ENCODE measurements at regions not wholly inside any gene's neighbourhood (a gene's known extent, or its start where the extent isn't known, plus 50 kb on each side); places are given as distances from the start of the nearest gene placed in this dataset.
"Not testable (repeated sequence)": the region's sequence is repeated elsewhere in the genome, so short reads cannot be mapped to it uniquely, and the experiment has no call there.

- DNase-seq (ENCODE audit: low spot score) = no peak
These were observed 1004.2 kb downstream of the TMEM121 start for GRCh38 chr14:106530423-106531107.

GRCh38 chr14:106537597-106537996 is 1011.2 kb downstream of the TMEM121 start:
- not testable (repeated sequence) for DNase-seq (ENCODE audit: low spot score)

GRCh38 chr14:106538201-106538600 is 1011.8 kb downstream of the TMEM121 start:
- no peak for DNase-seq (ENCODE audit: low spot score)

DNA sequence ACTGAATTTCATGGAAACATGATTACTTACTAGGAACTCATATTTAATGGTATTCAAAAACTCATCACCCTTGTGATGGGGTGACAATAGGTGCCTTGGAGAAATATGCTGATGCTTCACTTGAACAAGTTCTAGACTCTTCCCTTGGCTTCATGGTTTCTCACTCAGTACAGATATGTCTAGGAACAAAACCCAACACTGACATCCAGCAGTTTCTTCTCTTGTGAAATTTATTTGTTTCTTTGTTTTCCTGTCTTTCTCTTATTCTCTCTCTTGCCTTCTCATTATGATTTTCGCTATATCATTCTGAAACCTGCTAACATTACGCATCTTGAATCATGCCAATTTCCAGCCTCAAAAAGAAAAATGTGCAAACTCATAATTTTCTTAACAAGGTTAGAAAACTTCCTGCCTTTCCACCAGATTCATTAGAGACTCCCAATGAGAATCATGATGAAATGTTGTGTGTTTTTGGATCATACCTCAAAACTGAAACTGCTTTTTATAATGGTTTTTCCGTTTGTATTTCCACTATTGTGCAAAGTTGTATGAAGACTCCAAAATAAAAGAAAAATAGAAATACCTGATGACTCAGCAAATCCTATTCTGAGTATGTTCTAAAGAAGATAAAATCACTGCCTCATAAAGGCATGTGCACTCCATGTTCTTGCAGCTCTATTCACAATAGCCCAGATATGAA is 1021.5 kb downstream of the TMEM121 start:
- DNase-seq (ENCODE audit: low spot score) = no peak

GRCh38 chr14:106549064-106549463 is 1022.7 kb downstream of the TMEM121 start:
- no peak for DNase-seq (ENCODE audit: low spot score)

DNA sequence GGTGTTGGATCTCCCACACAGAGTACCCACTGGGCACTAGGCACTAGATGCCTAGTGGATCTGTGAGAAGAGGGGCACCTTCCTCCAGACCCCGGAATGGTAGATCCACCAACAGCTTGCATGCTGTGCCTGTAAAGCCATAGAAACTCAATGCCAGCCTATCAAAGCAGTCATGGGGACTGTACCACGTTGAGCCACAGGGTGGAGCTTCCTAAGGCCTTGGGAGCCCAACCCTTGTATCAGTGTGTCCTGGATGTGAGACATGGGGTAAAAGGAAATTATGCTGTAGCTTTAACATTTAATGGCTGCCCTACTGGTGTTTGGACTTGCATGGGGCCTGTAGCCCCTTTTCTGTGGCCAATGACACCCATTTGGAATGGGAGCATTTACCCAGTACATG is 1024.9 kb downstream of the TMEM121 start:
- no peak for DNase-seq (ENCODE audit: low spot score)

- DNase-seq (ENCODE audit: low spot score) = not testable (repeated sequence)
These were observed 1029.8 kb downstream of the TMEM121 start for GRCh38 chr14:106556211-106556610.

DNA sequence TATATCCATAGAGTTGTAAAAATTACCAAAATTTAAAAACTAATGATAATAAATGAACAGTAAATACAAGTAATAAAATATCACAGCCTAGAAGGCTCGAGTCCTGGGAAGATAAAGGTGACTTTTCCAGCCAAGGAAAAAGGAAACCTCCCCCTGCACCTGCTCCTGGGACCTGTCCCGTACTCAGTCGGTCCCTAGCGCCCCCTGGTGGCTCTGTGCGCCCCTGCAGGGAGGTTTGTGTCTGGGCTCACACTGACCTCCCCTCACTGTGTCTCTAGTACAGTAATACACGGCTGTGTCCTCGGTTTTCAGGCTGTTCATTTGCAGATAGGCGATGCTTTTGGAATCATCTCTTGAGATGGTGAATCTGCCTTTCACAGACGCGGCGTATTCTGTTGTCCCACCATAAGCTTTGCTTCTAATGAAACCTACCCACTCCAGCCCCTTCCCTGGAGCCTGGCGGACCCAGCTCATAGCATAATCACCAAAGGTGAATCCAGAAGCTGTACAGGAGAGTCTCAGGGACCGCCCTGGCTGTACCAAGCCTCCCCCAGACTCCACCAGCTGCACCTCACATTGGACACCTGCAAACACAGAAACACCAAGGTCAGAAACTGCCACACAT is 1030.4 kb downstream of the TMEM121 start:
- no peak for DNase-seq (ENCODE audit: low spot score)

DNA sequence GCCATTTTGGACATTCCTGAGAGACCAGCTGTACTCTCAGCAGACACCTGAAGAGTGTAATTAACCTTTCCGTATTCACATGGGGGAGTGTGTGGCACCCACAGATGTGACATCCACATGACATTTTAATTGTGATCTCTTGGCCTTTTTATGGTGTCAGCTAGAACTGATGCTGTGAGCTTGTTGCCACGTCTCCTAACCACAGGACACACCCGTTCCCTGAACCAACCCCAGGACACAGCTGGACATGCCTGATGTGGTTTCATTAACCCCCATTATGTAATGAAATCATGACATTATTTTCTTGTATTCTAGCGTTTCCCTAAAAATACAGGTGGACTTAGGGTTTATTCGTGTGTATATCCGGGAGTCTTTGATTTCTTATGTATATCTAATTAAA is 1036.1 kb downstream of the TMEM121 start:
- DNase-seq (ENCODE audit: low spot score) = no peak

- no peak for DNase-seq (ENCODE audit: low spot score)
These were observed 1037.8 kb downstream of the TMEM121 start for GRCh38 chr14:106564058-106564643.

GRCh38 chr14:106578481-106578880 is 1052.1 kb downstream of the TMEM121 start:
- DNase-seq (ENCODE audit: low spot score) = no peak

- no peak for DNase-seq (ENCODE audit: low spot score)
These were observed 1052.7 kb downstream of the TMEM121 start for GRCh38 chr14:106579084-106579483.

DNA sequence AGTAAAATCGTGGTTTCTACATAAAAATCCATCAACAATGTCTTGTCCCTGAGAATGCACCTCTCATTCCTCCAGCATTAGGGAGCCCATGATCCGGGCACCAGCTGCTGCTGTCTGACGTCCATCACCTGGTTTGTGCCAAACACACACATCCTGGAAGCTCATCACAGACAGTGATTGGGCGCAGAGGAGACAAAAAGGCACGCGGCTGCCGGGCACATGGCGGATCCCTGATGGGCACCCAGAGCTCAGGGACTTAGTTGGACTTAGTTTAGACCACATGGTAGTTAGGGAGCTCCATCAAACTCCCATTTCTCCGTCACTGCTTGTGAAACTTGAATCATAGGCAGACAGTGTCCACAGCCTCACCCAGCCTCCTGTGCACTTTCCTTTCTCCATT is 1059.3 kb downstream of the TMEM121 start:
- DNase-seq (ENCODE audit: low spot score) = no peak

GRCh38 chr14:106586098-106586704 is 1059.8 kb downstream of the TMEM121 start:
- no peak for DNase-seq (ENCODE audit: low spot score)

DNA sequence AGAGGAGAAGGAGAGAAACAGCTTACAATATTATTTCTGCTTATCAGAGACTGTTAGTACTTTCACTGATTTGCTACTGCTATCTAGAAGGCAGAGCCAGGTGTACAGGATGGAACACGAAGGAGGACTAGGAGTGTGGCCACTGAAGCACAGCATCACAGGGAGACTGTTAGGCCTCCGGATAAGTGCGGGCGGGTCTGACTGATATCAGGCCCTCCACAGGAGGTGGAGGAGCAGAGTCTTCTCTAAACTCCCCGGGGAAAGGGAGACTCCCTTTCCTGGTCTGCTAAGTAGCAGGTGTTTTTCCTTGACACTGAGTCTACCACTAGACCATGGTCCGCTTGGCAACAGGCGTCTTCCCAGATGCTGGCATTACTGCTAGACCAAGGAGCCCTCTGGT is 1065.2 kb downstream of the TMEM121 start:
- not testable (repeated sequence) for DNase-seq (ENCODE audit: low spot score)

DNA sequence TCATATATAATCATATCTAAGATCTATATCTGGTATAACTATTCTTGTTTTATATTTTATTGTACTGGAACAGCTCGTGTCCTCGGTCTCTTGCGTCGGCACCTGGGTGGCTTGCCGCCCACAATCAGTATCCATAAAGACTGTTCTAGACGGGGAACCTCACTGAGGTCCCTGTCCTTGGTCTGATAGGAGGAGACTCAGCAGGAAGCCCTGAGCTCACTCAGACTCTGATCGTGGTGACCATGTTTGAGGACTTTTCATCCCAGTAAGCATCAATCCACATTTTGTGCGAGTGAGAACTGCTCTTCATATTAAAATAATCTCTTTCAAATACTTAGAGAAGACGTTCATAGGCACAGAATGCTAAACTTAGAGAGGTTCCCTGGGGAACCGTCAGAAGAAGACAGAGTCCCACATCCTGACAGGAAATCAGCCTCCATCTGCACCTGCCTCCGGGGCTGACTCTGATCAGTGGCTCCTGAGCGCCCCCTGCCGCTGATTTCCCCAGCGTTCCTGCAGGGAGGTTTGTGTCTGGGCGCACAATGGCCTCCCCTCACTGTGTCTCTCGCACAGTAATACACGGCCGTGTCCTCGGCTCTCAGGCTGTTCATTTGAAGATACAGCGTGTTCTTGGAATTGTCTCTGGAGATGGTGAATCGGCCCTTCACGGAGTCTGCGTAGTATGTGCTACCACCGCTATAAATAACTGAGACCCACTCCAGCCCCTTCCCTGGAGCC is 1065.9 kb downstream of the TMEM121 start:
- DNase-seq (ENCODE audit: low spot score) = not testable (repeated sequence)

- DNase-seq (ENCODE audit: low spot score) = no peak
These were observed 1072.8 kb downstream of the TMEM121 start for GRCh38 chr14:106599209-106599608.

DNA sequence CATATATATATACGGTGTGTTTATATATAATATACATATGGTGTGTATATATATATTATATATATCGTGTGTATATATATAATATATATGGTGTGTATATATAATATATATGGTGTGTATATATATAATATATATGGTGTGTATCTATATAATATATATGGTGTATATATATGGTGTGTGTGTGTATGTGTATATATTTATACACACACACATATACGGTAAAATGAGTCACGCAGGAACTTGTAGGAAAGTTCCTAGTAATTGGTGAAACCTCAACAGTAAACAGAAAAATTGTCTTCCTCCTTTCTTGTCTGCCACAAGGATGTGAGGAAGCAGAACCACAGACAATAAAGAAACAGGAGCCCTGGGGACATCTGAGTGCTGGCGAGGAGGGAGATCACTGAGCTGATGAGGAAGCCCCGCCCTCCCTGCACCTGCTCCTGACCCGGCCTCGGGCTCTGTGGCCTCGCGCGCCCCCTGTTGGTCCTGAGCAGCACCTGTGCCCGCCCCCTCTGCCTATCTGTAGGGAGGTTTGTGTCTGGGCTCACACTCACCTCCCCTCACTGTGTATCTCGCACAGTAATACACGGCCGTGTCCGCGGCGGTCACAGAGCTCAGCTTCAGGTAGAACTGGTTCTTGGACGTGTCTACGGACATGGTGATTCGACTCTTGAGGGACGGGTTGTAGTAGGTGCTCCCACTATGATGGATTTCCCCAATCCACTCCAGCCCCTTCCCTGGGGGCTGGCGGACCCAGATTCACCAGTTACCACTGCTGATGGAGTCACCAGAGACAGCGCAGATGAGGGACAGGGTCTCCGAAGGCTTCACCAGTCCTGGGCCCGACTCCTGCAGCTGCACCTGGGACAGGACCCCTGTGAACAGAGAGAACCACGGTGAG is 1079.4 kb downstream of the TMEM121 start:
- no peak for DNase-seq (ENCODE audit: low spot score)

DNA sequence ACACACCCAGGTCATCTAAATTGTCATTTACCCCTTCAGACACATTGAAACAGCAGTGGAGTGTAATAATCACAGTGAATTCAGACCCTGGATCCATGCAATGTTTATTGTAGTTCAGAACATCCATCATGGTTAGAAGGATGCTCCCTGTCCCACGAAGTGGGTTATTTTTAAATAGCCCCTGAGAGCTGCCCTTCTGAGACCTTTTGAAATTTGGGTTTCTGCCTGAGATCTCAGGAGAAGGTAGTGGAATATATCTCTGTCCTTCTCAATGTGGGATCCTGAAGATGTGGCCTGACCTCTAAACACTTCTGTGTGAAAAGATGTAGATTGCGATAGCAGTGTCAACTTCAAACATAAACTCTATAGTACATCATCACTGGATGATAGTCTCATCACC is 1080.6 kb downstream of the TMEM121 start:
- no peak for DNase-seq (ENCODE audit: low spot score)

DNA sequence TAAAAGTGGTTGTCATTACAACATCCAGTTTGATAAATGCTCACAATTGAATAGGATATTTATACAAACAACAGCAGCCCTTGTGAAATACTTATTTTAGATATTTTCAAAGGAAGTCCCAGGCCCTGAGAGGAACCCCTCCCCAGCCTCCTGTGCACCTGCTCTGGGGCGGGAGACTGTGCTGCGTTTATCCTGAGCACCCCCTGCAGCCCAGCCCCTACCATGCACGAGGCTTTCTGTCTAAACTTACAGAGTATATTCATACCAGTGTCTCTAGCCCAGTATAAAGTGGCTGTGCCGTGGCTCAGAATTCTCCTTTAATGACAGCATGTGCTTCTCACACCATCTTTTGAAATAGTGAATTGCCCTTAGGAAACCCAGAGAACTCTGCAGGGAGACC is 1084.3 kb downstream of the TMEM121 start:
- no peak for DNase-seq (ENCODE audit: low spot score)

GRCh38 chr14:106613256-106613655 is 1086.9 kb downstream of the TMEM121 start:
- DNase-seq (ENCODE audit: low spot score) = no peak
